Stimulated activated CD4-positive, alpha-beta T cell treated with anti-CD3 and anti-CD28 coated beads, Interleukin-2, amount 100 ng/mL, for 24 hours (primary cell): ENCODE measurements at regions not wholly inside any gene's neighbourhood (a gene's known extent, or its start where the extent isn't known, plus 50 kb on each side); places are given as distances from the start of the nearest gene placed in this dataset.
"Not testable (repeated sequence)": the region's sequence is repeated elsewhere in the genome, so short reads cannot be mapped to it uniquely, and the experiment has no call there.

Experiments
- DNase-seq, 2 donors: peaks; one replicate each; pipeline ENCODE4 v3.0.0-alpha.2; 2020

DNA sequence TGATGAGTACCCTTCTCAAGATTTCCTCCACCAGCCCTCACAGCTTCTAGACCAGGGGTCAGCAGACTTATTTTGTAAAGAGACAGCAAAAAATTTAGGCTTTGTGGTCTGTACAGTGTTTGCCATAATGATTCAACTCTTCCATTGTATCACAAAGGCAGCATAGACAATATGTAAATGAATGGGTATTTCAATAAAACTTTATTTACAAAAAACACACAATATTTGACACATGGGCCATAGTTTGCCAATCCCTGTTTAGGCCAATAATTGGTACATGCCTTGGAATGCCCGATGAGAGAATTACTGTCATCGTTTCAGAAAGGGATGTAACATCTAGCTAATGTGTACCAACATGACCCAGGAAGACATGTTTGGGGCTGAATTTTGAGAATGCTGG lies 178.9 kb upstream of the GALNT2 start:
- no peak for DNase-seq

GRCh38 chr1:229888561-229889001 lies 178.5 kb upstream of the GALNT2 start:
- no peak for DNase-seq

- no peak for DNase-seq
Measured at GRCh38 chr1:229889031-229889517, 178.0 kb upstream of the GALNT2 start.

- no peak for DNase-seq
Measured at GRCh38 chr1:229891227-229891626, 175.8 kb upstream of the GALNT2 start.

- no peak for DNase-seq
Measured at GRCh38 chr1:229892515-229893117, 174.4 kb upstream of the GALNT2 start.

DNA sequence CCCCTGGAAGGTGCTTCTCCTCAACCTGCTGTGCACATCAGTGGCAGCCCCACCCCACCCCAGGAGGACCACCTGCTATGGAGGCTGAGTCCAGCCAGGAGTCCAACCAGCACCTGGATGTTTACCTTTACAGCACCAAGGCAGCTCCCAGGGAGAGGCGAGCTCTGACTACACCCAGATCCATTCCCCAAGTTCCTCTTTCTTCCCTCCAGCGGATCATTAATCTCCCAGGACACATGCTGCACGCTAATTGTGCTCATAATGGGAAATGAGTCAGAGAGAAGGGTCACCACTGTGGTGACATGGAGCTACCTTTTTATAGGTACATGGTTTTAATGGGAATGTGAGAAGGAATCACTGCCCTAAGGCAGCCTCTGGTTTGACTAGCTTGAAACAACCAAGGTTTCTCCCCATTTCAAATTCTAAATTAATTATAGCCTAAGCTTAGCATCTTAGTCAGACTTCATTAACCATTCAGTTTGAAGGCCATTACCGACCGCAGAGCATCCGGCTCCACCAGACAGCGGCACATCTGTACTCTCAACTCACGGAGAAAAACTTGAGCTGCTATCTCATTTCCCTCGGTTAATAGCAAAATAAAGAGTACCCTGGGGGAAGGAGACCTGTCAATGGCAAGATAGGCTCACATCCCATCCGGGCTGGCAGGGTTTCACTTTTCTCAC lies 173.1 kb upstream of the GALNT2 start:
- no peak for DNase-seq

GRCh38 chr1:229894532-229894931 lies 172.5 kb upstream of the GALNT2 start:
- DNase-seq, result no peak

DNA sequence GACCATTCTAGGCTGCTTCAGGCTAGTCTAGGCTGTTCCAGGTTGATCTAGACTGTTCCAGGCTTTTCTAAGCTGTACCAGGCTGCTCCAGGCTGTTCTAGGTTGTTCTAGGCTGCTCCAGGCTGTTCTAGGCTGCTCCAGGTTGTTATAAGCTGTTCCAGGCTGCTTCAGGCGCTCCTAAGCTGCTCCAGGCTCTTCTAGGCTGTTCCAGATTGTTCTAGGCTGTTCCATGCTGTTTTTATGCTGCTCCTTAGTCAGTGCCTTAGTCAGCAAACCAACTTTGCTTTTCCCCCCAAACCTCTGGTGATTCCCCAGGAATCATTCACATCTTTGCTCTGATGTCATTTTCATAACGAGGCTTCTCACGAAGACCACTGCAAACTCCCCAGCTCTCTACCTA lies 171.4 kb upstream of the GALNT2 start:
- DNase-seq, result no peak

DNA sequence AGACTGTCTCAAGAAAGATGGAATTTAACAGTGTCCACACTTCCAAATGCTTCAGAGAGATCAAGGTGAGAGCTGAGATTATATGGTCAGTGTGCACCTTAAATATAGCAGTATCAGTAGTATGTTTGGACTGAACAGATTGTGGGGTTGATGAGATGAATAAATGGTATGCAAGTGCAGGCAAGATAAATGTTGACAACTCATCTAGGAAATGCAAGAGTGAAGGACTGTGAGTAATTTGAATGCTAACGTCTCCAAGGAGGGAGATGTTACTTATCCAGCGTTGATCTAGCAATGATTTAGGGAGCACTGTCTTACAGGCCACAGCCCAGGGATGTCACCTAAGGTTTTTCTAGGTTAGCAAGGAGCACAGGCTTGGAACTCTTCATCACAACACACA lies 170.7 kb upstream of the GALNT2 start:
- DNase-seq, result no peak

DNA sequence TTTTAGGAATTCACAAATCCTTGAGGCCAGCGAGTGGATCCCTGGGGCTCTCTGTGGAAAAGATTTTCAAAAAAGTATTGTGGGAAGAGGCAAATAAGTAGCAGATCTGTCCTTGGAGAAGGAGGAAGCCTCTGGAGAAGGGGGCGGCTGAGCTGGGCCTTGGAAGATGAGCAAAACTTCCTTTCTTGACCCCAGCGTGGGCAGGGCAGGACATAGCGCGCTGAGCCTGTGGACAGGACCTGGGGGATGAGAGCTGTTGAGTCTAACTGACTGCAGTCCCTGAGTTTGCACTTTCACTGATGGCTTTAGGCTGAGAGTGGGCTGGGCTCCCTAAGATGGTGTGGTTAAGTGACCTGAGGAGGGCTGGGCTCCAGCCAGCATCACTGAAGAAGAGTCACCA lies 170.2 kb upstream of the GALNT2 start:
- no peak for DNase-seq

GRCh38 chr1:229897501-229897900 lies 169.5 kb upstream of the GALNT2 start:
- DNase-seq, result no peak

DNA sequence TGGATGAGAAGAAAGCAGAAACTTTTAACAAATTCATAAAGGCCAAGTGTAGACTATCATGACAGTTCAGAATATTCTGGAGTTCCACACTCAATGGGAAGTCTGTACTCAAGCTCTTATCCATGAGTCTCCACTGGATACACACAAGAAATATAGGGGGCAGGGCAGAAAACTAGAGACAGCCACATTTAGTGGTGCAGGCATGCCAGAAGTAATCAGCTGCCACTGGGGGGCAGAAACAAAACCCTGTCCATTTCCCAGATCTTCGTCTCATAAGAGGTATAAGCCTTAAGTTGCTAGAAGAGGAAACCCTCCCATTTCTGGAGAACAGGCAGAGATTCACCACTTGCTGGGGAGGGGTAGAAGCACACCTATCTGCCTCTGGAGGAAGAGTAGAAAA lies 166.8 kb upstream of the GALNT2 start:
- no peak for DNase-seq

DNA sequence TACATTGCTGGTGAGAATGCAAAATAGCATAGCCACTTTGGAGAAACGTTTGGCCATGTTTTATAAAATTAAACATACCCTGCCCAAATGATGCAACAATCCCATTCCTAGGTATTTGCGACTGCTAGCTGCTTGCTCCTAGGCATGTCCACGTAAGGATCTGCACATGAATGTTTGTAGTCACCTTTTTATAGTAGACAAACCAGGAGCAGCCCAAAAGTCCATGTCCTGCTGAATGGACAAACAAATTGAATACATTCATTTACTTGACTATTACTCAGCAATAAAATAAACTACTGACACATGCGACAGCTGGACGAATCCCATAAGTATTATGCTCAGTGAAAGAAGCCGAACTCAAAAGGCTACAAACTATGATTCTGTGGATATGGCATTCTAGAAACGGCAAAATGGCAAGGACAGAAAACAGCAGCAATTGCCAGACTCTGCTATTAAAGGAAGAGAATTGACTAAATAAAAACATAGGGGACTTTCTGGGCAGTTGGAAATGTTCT lies 161.9 kb upstream of the GALNT2 start:
- DNase-seq, result no peak

DNA sequence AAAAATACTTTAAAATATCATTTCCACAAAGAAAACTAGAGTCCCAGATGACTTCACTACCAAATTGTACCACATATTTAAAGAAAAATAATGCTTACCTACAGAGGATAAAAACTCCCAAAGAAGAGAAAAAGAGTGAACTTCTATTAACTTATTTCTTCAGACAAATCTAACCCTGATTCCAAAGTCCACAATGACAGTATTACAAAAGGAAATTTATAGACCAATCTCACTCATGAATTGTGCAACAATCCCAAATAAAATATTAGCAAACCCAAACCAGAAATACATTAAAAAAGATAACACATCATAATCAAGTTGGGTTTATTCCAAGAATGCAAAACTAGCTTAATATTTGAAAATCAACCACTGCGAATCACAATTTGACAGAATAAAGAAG lies 161.4 kb upstream of the GALNT2 start:
- no peak for DNase-seq

GRCh38 chr1:229907884-229908638 lies 159.0 kb upstream of the GALNT2 start:
- no peak for DNase-seq

GRCh38 chr1:229908689-229909088 lies 158.3 kb upstream of the GALNT2 start:
- DNase-seq, result no peak

GRCh38 chr1:229913489-229913888 lies 153.5 kb upstream of the GALNT2 start:
- DNase-seq, result no peak

GRCh38 chr1:229919488-229919887 lies 147.6 kb upstream of the GALNT2 start:
- DNase-seq, result not testable (repeated sequence)

- DNase-seq, result no peak
Measured at GRCh38 chr1:229920683-229921082, 146.4 kb upstream of the GALNT2 start.

- no peak for DNase-seq
Measured at GRCh38 chr1:229922249-229922648, 144.8 kb upstream of the GALNT2 start.

GRCh38 chr1:229924639-229925038 lies 142.4 kb upstream of the GALNT2 start:
- DNase-seq, result no peak

DNA sequence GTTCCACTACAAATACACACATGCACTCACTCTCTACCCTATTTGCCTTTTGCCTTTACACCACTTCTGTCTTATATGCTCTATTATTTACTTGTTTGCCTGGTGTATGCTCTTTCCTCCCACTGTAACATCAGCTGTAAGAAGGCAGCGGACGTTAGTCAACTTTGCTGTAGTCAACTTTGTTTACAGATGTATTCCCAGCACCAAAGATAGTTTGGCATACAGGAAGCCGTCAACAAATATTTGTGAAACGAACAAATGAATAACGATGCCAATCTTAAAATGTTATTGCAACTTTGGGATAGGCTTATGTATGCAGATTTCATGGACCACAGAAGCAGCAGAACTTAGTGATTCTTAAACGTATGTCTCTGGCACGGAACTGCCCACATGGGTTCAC lies 138.3 kb upstream of the GALNT2 start:
- DNase-seq, result no peak

DNA sequence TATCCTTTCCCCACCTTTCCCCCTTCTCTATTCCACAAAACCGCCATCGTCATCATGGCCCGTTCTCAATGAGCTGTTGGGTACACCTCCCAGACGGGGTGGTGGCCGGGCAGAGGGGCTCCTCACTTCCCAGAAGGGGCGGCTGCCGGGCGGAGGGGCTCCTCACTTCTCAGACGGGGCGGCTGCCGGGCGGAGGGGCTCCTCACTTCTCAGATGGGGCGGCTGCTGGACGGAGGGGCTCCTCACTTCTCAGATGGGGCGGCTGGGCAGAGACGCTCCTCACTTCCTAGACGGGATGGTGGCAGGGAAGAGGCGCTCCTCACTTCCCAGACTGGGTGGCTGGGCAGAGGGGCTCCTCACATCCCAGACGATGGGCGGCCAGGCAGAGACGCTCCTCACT lies 135.3 kb upstream of the GALNT2 start:
- not testable (repeated sequence) for DNase-seq

DNA sequence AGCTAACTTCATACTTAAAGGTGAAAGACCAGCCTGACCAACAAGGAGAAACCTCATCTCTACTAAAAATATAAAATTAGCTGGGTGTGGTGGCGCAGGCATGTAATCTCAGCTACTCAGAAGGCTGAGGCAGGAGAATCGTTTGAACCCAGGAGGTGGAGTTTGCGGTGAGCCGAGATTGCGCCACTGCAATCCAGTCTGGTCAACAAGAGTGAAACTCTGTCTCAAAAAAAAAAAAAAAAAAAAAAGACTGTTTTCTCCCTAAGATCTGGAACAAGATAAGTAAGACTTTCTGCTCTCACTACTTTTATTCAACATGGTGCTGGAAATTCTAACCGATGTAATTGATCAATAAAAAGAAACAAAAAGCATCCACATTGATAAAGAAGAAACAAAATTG lies 131.9 kb upstream of the GALNT2 start:
- DNase-seq, result not testable (repeated sequence)
